HS-5 (cell line): ENCODE measurements at regions not wholly inside any gene's neighbourhood (a gene's known extent, or its start where the extent isn't known, plus 50 kb on each side); places are given as distances from the start of the nearest gene placed in this dataset.

Experiments
- DNase-seq: peaks from one replicate; pipeline ENCODE4 v3.0.0-alpha.2; 2012; ENCODE audit warnings: low read depth

DNA sequence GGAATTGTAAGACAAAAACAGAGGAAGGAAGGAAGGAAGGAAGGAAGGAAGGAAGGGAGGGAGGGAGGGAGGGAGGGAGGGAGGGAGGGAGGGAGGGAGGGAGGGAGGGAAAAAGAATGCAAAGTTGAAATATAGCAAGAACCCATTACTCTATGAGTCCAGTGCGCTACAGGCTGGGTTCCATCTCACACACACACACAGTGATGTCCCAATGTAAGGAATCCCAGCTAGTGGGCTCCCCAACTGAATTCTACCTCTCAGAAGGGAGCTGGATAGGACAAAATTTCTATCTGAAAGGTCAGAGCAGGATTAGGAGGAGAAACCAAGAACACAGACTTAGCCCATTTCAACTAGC is 173.4 kb downstream of the DAD1 start:
- no peak for DNase-seq

GRCh38 chr14:22414876-22415604 is 174.0 kb downstream of the DAD1 start:
- DNase-seq, result no peak

DNA sequence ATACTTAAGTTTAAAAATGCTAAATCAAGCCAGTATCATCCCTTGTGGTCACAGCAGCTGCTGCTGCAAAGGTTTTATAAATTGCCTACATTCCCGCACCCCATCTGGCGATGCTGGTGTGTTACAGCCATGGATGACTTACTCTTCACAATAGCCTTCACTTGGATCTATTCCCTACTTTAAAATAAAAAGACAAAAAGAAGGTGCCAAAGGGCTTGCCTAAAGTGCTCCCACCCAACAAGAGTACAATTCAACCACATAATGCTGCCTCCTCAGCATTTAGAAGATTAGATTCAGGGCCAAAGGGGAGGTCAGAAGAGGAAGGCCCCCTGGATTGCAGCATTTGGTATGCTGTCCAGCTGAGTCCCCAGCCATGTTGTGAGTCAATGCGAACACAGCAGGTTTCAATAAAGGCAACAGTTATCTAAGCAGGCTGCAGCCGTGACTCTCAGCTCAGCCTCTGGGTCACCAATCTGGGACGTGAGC is 176.1 kb downstream of the DAD1 start:
- no peak for DNase-seq

DNA sequence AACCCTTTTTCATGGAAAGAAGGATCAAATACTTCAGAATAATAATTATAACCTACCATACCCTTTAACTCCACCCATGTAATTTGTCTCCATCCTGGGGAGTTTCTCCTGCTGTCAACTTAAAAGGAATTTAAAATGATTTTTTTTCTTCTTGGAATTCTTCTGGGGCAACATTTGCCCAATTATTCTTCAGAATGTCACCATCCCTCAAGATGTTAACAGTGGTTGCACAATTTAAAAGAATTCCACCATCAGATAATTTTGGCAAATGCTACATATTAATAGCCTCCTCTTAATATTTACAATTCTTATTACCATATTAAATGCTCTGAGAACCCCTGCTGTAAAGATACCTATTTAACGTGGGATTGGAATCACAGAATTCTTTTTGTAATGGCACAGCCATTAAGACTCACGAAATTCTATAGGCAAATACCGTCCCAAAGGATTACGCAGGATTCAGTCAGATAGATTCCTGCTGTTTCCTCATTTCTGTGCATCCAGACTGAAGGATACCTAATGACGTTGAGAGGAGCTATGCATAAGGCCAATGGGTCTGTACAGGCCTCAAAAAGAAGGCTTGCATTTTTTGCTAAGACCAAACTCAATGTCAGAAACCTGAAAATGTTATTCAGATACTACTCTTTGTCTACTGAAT is 177.5 kb downstream of the DAD1 start:
- no peak for DNase-seq

DNA sequence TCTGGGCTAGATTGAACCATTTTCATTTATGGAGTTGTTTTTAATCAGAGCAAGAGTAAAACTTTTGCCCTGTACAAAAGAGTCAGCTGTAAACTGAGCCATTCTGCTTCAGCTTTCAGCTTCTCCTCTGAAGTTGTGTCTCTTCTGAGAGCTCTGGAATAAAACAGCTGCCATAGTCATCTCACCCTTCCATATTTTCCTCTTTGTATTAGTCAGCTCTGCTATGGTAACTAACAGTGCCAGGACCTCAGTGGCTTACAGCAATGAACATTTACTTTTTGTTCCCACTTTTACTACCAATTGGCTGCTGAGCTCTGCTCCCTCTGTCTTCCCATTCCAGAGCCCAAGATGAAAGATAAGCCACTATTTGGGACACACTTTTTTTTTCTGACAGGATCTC is 178.5 kb downstream of the DAD1 start:
- DNase-seq, result no peak

DNA sequence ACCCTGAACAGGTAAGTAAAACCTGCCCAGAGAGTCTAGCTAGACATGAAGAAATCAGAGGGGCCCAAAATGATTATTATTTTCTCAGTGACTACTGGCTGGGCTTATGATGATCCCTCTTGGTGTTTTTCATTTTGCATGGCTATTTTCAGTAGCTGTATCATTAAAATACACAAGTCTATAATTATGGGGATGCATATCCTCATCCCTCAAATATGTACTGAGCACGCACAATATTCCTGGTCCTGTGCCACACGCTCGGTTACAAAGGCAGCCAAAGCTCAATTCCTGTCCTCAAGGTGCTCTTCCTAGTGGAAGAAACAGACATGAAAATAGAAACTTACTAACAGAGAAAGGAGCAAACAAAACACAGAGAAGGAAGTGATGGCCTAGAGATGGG is 180.0 kb downstream of the DAD1 start:
- no peak for DNase-seq

DNA sequence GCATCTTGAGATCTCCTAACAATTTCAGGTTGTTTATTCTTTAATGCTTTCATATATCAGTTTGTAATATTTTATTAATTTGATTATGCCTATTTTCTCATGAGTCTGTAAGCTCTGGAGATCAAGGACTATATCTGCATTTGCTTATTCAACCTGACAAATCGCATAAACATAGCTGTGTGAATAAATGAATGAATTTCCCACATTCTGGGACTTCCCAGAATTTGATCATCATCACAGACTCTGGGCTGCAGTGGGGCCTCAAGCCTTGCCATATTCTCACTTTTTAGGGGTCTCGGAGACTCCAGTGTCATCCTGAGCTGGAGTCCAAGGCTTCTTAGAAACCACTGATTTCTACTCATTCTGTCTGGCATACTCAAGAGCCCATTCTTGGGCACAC is 180.5 kb downstream of the DAD1 start:
- DNase-seq, result no peak

DNA sequence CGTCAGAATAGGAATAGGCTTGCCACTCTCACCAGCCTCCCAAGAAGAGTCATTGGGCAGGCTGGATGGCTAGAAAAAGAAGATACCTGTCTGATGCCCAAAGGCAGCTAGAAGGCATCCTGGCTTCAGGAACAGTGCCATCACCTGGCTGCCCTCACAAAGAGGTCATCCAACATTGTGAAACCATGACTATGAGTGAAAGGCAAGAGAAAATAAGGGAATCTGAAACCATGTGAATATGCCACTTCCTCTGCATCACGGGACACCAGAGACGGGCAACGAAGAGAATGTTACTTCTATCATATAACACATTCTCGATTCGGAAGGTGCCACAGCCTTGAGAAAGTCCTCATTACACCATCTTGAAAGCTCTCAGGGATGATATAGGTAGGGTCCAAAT is 182.0 kb downstream of the DAD1 start:
- DNase-seq, result no peak

DNA sequence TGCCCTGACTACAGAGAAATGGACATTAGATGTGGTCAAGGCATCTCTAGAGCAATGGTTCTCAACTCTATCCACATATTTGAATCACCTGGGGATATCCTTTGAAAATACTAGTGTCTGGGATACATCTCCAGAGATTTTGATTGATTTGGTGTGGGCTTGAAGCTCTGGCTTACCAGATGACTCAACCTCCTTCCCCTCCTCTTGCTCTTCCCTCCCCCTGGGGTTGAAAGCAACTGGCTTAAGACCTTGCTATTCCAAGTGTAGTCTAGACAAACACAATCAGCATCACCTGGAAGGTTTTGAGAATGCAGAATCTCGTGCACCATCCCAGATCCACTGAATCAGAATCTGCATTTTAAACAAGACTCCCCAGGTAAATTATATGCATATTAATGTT is 183.8 kb downstream of the DAD1 start:
- DNase-seq, result no peak

DNA sequence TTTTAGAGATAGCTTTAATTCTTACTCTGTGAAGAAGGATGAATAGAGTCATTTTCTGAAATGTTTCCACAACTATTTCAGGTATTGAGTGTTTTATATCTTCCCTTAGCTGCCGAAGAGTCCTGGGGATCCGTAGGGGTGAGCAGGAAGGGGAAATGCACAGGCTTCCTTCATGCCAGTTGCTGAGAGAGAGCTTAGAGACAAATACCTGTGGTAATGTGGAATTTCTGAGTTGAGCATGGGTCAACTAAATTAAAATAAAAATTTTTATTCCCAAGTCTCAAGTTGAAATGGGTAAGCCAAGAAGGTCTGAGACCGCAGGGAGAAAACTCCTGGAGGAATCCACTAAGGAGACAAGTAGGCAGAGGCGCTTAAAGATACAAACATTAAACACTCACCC is 185.7 kb downstream of the DAD1 start:
- no peak for DNase-seq

GRCh38 chr14:22400655-22401259 is 188.3 kb downstream of the DAD1 start:
- DNase-seq, result no peak

- DNase-seq, result no peak
Measured at GRCh38 chr14:22399776-22400175, 189.2 kb downstream of the DAD1 start.

DNA sequence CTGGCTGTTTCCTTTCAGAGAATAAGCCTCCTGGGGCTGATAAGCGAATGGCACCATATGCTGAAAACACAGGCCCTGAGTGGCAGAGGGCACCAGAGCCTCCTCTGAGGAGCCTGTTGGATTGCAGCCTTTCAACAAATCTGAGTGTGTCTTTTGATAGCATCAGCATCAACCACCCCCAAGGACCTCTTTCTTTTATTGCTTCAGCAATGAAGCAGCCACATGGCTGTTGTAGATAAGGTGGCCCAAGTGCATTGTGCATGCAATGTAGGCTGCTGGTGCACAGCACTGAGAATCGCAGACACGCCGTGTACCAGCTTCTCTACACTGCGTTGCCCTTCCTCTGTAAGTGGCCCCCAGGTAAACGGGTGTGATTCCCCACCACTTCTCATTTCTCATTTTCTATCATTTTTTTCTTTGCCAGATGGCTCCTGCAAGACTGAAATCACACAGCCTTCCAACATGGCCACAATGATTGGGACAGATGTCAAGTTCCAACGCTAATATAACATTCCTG is 191.7 kb downstream of the DAD1 start:
- DNase-seq, result no peak

DNA sequence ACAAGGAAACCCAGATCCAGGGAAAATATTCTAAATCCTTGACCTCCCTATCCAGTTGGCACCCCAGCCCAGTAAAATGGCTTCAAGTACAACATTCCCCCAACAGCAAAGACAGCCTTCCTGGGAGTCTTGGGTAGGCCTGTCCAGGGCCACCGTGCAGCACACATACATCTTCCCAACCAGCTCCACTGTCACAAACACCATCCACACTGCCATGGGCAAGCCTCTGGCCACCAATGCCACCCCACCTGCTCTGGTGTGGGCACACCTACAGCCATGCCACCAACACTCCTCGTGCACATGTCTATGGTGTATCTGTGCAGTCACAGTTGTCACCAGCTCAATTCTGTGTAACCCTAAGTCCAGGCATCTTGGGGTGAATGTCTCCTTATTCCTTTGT is 193.2 kb downstream of the DAD1 start:
- DNase-seq, result no peak

DNA sequence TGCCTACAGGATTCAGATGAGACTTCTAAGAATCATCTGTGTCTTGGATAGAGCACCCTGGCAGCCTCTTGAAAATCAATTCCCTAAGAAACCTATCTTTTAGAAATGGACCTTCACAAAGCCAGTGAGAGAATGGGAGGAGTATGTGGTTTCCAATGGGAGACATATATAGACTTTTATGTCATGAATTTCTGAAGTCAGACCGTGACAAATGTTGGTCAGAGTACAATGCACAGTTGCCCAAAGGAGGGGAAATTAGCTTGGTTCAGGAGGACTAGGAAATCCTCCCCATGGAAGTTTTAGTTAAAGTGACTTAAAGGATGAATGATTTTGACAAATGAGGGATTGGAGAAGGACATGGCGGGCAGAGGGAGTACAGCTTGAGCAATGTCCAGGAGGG is 194.4 kb downstream of the DAD1 start:
- no peak for DNase-seq

- no peak for DNase-seq
Measured at GRCh38 chr14:22393796-22394195, 195.2 kb downstream of the DAD1 start.

DNA sequence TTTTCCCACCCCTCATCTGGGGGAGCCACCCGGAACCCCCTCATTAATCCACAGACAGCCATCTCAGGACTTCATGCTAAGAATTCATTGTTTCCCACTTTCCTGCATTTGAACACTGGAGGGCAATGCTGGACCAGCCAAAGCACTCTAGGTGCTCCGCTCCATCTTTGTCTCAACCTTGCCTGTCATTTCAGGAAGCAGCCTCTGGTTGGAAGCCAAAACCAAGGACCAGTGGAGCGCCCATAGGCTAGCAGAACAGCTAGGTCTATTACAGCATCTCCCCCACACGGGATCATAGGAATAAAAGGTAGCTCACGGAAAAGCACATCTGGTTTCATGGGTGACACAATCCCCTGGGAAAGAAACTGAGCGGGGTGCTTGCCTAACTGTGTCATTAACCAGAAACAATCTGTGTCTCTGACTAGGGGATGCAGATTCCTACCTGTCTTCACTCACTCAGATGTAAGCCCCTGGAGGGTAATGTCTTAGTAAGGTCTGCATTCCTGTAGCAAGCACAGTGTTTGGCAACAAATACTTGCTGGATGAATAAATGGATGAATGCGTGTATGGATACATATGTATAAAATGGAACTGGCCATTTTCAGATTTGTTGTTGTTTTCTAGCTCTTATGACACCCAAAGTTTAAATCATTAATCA is 197.0 kb downstream of the DAD1 start:
- no peak for DNase-seq

GRCh38 chr14:22390824-22391461 is 198.1 kb downstream of the DAD1 start:
- DNase-seq, result no peak

GRCh38 chr14:22390195-22390594 is 198.8 kb downstream of the DAD1 start:
- DNase-seq, result no peak

DNA sequence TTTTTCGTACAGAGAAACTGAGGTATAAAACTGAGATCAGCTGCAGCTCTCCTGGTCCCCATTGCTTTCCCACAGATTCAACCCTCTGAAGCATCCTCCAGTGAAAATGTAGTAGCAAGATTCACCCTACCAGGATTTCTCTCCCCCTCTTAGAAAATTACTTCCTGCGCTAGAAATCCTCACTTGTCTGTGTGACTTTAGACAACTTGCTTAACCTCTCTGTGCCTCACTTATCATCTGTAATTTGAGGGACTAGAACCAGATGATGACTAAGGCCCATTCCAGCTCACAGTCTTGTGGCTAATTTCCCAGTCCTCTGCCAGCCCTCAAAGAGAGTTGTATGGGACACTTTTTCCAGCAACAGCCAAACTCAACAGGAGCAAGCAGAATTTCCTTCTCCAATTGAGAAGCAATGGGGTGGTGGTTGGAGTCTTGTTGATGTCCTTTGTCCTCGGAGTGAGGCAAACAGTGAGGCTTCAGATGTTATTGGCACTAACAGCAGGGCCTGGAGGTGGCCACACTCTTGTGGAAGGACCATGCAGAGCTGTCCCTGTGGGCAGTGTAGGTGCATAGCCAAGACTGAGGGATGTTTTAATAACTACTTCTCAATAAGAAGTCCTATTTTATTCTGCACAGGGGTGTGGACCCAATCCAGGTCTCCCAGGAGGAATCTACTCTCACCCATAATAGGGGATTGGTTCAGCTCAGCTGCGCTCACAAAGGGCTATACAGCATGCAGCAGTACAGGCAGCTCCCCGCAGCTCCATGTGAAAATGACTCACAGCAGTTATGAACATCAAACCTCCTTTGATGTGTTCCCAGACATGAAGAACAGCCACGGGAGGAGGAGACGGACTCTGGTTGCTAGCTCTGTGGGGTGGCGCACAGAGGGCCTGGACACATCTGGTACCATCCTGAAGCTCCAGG is 200.1 kb downstream of the DAD1 start:
- DNase-seq, result no peak

- no peak for DNase-seq
Measured at GRCh38 chr14:22387776-22388241, 201.2 kb downstream of the DAD1 start.
